ENCODE measurements at regions not wholly inside any gene's neighbourhood (a gene's known extent, or its start where the extent isn't known, plus 50 kb on each side); places are given as distances from the start of the nearest gene placed in this dataset.

DNA sequence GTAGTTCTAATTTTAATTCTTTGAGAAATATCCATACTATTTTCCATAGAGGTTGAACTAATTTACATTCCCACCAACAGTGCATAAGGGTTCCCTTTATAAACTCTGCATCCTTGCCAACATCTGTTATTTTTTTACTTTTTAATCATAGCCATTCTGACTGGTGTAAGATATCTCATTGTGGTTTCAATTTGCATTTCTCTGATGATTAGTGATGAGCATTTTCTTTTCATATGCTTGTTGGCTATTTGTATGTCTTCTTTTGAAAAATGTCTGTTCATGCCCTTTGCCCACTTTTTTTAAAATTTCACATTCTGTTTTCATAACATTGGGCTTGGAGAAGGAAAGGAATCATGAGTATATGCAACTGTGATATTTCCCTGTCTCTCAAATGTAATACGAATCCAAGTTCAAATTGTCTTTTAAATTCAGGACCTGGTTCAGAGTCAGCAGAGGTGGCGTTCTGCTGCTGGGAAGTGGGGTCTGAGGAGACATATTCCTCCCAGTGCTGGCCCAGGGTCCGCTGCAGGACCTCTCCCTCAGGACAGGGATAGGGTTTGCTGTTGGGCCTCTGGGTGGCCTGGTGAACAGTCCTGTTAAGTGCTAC lies 81.2 kb upstream of the ETV6 start:
- no peak for DNase-seq (ENCODE audit: low read depth in 2 of 2)

DNA sequence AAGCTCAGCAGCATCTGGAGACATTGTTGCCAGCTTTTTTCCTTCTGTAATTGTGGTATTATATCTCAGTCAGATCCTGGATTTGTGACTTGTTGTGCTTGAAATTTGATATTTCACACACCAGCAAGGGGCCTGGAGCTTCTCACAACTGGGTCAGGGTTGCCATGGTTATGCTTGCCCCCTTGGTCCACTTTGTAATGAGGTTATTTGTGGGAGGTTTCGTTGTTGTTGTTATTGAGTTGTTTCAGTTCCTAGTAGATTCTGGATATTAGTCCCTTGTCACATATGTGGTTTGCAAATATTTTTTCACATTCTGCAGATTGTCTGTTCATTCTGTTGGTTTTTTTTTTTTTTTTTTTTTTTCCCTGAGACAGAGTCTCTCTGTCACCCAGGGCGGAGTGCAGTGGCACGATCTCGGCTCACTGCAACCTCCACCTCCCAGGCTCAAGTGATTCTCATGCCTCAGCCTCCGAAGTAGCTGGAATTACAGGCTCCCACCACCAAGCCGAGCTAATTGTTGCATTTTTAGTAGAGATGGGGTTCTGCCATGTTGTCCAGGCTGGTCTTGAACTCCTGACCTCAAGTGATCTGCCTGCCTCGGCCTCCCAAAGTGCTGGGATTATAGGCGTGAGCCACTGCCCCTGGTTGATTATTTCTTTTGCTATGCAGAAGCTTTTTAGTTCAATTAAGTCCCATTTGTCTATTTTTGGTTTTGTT lies 80.6 kb upstream of the ETV6 start:
- no peak for DNase-seq (ENCODE audit: low read depth in 2 of 2)

DNA sequence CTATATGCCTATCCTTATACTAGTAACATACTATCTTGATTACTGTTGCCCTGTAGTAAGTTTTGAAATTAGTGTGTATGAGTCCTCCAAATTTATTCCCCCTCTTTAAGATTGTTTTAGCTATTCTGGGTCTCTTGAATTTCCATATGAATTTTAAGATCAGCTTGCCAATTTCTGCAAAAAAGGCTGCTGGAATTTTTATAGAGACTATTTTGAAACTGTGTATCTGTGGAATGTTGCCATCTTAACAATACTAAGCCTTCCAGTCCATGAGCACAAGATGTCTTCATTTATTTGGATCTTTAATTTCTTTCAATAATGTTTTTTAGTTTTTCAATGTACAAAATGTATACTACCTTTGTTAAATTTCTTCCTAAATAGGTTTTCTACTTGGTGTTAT lies 79.8 kb upstream of the ETV6 start:
- no peak for DNase-seq (ENCODE audit: low read depth in 2 of 2)

DNA sequence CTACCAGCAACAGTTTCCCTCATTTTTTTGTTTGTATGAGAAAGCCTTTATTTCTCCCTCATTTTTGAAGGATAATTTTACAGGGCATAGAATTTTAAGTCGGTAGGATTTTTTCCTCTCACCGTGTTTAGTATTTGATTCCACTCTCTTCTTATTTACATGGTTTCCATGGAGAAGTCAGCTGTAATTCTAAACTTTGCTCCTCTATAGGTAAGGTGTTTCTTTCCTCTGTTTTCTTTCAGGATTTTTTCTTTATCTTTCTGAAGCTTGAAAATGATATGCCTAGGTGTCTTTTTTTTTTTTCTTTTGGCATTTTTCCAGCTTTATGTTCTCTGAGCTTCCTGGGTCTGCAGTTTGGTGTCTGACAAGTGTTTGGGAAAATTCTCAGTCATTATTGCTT lies 75.6 kb upstream of the ETV6 start:
- no peak for DNase-seq (ENCODE audit: low read depth in 2 of 2)

DNA sequence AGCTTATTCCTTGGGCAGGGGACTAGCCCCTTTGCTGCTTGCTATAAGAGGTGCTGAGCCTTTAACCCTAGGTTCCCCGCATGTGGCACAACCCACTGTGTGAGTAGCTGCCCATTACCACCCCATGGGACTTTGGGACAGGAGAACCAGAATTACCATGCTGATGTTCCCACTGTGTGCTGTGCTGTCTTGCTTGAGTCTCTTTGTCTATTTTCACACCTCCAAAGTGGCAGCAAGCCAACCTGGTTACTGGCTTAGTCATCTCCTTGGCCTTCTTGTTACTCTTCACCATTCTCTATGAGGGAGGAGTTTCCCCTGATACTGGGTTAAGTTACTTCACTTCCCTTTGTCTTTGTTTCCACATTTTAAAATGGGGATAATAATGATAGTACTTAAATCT lies 73.4 kb upstream of the ETV6 start:
- peak; percentile 28 to 36 for DNase-seq (ENCODE audit: low read depth in 2 of 2)

DNA sequence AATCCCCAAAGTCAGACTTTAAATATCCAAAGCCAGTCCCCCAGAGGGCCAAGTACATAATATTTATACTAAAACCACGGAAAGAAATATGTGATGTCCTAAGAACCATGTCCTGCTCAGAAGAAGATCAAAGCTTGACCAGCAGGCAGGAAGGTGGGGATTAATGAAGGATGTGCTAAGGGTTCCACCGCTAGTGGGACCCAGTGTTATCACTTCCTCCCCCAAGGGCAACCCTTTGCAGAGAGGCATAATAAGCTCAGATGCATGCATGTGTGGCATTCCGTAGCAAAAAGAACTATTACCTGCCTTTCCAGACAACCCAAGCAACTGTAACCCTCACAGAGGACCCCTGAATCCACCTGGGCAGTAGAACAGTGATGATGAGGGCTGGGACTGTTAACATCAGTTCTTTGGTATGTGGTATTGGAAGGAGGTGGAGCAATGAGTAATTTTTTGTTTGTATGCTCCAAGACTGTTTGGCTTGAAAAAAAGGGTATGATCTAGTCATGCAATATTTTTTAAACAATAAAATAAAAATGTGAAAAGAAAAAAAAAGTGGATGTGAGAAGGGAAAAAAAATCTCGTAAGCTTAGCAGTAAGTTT lies 71.7 kb upstream of the ETV6 start:
- DNase-seq (ENCODE audit: low read depth in 2 of 2), result no peak

DNA sequence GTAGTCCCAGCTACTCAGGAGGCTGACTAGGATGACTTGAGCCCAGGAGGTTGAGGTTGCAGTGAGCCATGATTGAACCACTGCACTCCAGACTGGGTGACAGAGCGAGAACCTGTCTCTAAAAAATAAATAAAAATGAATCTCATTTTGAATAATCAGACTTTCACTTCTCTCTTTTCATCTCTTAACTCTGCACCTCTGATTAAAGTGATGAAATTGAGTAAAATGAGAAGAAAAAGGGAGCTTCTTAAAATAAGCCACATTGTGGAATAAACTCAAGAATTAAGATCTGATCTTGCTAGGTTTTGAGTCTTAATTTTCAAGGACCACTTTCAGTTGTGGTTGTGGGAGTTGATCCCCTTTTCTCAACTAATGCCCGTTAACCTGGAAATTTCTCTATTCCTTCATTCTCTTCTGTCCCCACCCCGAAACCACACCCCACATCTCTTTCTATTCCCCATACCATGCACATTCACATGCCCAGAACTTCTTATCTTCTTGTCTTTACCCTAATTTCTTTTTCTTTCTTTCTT lies 70.9 kb upstream of the ETV6 start:
- DNase-seq (ENCODE audit: low read depth in 2 of 2), result no peak

DNA sequence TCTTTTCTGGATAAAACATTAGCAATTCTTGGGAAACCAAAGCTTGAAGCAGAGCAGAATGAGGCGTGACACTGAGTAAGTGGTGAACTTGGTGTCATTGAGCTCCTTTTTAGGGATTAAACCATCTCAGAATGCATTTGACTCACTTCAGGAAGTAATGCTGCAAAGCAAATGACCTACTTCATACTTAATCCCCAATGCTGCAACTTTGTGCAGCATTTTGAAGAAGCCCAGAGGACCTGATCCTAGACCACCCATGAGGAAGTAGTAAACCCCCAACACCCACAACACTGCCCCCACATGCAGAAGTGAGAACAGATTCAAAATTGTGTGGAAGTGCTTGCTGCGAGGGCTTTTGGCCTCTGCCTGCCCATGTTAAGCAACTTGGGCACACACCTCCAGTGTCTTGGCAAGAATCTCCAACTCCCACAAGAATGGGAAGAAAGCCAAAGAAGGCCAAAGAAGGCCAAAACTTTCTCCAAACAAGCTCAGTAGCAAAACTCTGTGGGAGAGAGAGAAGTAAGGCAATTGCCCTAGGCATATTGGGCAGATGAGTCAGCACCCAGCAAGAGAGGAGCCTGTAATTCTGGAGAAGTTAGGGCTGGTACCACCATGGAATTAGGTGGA lies 69.2 kb upstream of the ETV6 start:
- DNase-seq (ENCODE audit: low read depth in 2 of 2), result peak; percentile 55 to 56

DNA sequence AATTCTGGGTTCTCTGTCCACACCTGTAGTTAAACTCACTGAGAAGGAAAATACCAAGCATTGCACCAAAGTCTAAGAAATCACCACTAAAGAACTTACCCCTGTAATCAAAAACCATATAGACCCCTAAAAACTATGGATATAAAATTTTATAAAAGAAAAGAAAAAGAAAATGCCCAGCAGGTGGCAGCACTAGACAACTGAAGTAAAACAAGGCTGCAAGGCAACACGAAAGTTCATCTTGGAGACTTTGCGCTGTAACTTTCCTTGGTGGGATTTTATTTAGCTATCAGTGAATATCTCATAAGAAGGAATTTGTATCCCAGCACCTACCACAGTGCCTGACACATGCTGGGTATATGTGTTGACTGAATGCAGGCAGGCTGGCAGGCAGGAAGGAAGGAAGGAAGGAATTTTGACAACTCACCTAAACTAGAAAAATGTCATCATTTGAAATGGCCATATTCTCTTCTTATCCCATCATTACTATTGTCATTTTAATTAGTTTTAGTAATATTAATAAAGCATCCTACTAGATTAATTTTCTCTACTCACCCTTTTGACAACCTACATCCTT lies 68.2 kb upstream of the ETV6 start:
- peak; percentile 39 to 44 for DNase-seq (ENCODE audit: low read depth in 2 of 2)

DNA sequence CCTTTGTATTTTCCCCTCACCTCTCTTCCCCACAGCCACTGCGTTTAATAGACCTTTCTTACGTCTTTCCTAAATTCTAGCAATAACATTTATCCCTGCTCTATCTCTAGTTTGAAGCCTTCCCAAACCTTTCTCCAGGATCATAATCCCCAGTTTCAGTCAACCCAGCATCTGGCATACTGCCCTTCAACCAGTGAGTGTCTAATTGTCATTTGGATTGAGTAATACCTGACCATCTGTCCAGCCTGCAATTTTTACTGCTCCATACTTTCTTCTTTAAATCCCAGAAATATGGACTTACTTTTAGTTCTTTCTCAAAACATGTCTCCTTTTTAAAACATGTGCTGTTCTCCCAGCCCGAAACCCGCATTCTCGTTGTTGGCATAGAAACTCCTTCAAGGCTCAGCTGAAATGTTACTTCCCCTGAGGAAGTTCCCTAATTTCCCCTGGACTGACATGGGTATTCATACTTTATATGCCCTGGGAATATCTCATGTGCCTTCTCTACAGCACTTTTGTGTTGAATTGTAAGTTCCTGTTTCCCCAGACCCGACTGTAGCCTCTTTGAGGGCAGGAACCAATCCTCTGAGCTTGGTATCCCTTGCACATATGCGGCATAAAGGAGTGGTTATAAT lies 65.1 kb upstream of the ETV6 start:
- peak in 1 of 2 experiments; percentile 15 for DNase-seq (ENCODE audit: low read depth in 2 of 2)

DNA sequence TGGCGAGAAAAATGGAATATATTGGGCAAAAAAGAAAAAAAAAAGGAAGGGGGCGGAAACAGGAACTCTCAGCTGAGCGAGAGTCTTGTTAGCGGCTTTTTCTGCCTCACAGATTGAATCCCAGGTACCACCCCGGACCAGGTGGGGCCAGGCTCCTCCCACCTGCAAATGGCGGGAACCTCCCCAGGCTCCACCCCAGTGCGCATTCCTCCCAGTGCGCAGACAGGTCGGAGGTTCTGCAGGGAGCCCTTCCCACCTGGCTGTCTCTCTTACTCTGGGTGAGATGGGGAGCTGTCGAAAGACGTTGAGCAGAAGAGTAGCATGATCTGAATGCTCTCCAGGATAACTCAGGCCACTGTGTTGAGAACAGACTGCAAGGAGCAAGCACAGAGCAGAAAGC lies 57.0 kb upstream of the ETV6 start:
- no peak for DNase-seq (ENCODE audit: low read depth in 2 of 2)

DNA sequence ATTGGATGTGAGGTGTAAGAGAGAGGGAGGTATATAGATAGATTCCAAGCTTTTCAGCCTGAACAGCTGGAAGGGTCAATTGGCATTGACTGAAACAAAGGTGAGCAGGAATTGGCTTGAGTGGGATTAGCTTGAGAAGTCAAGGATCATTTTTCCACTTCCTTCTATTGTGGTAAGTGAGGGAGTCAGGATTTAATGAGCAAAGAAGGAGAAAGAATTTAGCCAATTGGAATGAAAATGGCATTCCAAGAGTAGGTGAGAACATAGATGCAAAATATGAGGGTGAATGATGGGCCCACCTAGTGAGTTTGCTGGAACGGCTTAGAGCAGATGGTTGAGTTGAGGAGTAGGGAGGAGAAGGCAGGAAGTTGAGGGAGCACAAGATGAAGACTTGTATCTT lies 56.5 kb upstream of the ETV6 start:
- DNase-seq (ENCODE audit: low read depth in 2 of 2), result no peak

DNA sequence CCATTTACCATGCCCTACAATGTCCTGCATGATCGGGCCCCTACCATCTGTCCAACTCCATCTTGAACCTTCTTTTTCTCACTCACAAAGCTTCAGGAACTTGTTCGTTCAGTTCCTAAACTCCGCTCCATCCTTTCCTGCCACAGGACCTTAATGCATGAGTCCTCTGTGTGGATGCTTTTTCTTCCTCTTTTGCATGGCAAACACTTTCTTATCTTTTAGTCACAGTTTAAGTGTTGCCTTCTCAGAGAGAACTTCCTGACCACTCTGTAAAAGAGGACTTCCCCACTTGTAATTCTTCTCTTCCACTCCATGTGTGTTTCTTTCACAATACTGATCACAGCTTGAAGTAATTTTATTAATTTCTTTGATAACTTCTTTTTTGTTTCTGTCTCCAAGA lies 54.4 kb upstream of the ETV6 start:
- DNase-seq (ENCODE audit: low read depth in 2 of 2), result no peak

DNA sequence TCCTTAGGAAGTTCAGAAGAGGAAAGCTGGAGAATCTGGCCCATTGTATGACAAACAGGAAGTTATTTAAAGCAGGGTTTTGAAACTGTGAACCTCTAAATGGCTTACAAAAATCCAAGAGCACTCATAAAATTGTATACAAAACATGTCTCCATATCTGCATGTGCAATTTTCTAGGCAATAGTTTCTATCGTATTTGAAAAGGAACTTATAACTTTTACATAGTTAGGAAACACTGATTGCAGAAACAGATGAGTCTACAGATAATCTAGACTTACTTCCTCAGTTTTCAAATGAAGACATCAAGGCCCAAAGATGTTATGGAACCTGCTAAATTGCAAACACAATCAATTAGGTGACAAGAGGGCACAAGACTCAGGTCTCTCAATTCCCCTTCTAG lies 53.3 kb upstream of the ETV6 start:
- DNase-seq (ENCODE audit: low read depth in 2 of 2), result no peak

DNA sequence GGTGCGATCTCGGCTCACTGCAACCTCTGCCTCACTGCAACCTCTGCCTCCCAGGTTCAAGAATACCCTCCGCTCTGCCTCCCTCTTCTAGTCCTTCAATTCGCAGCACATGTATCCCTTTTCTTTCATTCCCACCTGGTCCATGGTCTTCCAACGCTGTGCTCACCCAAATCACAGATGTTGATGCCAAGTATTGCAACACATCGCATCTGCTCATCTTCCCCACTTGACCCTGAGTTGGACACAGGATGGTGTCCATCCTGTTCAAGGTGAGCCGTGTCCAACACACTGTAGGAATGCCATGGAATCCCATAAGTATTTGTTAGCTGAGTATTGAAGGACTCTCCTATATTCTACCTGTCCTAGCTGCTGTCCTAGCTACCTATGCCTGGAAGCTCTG lies 50.6 kb upstream of the ETV6 start:
- DNase-seq (ENCODE audit: low read depth in 2 of 2), result no peak
